Uterus (tissue), 2 donors: ENCODE measurements at regions not wholly inside any gene's neighbourhood (a gene's known extent, or its start where the extent isn't known, plus 50 kb on each side); places are given as distances from the start of the nearest gene placed in this dataset.

Experiments
- CTCF ChIP-seq, 4 experiments: fragments of 200-600 bp in 2 of 4; fragments of 450-650 bp in 2 of 4; sonication (generic) in 2 of 4; IDR thresholded peaks; one replicate each; pipeline ENCODE4 v1.5.1; 2016 to 2019; ENCODE audit warnings: antibody characterized with exemption in 4 of 4, mild to moderate bottlenecking in 2 of 4, moderate library complexity in 1 of 4
- POLR2A ChIP-seq, 2 donors: fragments of 450-650 bp; IDR thresholded peaks; one replicate each; pipeline ENCODE4 v1.6.1; 2016; ENCODE audit warnings: antibody characterized with exemption in 2 of 2, mild to moderate bottlenecking in 1 of 2, moderate library complexity in 1 of 2

GRCh38 chr7:26441002-26441521 is 149.4 kb downstream of the SNX10 start:
- TF ChIP-seq POLR2A (IDR thresholded peaks at IDR 0.05) (no peak), CTCF (IDR thresholded peaks at IDR 0.05) (no peak)
